SK-N-MC (cell line): ENCODE measurements at regions not wholly inside any gene's neighbourhood (a gene's known extent, or its start where the extent isn't known, plus 50 kb on each side); places are given as distances from the start of the nearest gene placed in this dataset.
"Not testable (repeated sequence)": the region's sequence is repeated elsewhere in the genome, so short reads cannot be mapped to it uniquely, and the experiment has no call there.

Experiments
- EZH2 ChIP-seq: fragments of 200-600 bp; sonication (generic); IDR thresholded peaks from one replicate; pipeline ENCODE4 v1.6.1; 2017; ENCODE audit warnings: antibody characterized with exemption
- FOXP2 ChIP-seq: optimal IDR thresholded peaks from 2 replicates; pipeline ENCODE3; 2011; ENCODE audit warnings: mild to moderate bottlenecking, moderate library complexity; ENCODE audit not compliant: insufficient read depth; ENCODE audit errors: extremely low read length, control extremely low read depth
- POLR2AphosphoS5 ChIP-seq: IDR thresholded peaks from 2 replicates; pipeline ENCODE4 v1.6.1; 2012; ENCODE audit warnings: mild to moderate bottlenecking, low read depth, low read length, borderline replicate concordance

DNA sequence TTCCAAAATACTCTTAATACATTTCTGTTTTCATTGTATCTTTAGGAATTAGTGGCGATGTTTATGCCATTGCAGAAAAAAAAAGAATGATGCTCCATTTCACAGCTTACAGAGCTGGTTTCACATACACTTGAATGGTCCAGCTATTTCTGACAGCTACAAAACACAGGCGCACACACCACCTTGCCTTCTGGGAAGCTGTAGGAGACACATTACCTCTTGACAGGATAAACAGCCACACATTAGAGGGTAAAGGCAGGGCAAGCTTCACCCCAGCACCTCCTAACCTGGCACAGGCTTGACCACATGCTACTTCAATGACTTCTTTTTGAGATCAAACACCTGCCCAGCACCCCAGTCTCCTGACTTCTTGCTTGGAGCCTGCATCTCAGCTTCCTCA is 73.2 kb upstream of the PLGLB2 start:
- not testable (repeated sequence) for TF ChIP-seq POLR2AphosphoS5, EZH2, FOXP2
